HG03457 (cell line): ENCODE measurements at regions not wholly inside any gene's neighbourhood (a gene's known extent, or its start where the extent isn't known, plus 50 kb on each side); places are given as distances from the start of the nearest gene placed in this dataset.
A peak's percentile ranks its signal among the peaks of the same experiment; 100 is the strongest.
"Not testable (repeated sequence)": the region's sequence is repeated elsewhere in the genome, so short reads cannot be mapped to it uniquely, and the experiment has no call there.

ENCODE experiments used
- ATAC-seq: cut with Tn5 transposase; IDR thresholded peaks from one replicate; pipeline ENCODE4 v1.9.1; 2021; ENCODE audit warnings: moderate number of reproducible peaks; ENCODE audit not compliant: unreplicated experiment

DNA sequence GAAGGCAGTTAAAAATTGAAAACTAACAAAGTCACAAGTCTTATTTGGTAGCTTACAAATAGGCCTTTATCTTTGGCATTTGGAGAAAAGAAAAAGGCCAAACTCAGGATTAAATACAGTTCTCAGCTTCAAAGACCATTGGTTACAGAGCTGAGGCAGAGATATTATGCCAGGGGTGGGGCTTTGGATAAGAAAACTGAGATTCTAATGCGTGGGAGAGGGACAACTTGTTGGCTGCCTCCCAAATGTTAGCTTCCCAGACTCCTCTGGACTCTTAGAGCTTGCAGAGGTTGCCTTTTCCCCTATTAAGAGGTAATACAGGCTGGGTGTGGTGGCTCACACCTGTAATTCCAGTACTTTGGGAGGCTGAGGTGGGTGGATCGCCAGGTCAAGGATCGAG, 231.8 kb downstream of the SQOR start:
- no peak for ATAC-seq

DNA sequence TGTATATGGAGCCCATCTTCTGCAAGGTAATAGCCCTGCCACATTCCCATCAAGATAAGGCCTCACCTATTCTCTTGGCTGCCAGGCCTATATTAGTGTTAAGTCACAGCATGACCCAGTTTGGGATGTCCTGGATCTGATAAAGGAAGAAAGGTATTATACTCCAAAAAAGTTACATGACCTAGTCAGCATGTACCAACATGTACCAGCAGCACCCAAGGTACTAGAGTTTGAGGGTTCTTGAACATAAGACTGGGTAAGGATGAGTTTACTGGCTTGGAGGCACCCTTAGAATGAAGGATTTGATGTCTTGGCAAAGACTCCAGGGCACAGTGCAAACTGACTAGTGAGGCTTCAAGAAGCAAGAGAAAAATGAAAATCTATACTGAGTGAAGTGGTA, 232.5 kb downstream of the SQOR start:
- ATAC-seq, result no peak

DNA sequence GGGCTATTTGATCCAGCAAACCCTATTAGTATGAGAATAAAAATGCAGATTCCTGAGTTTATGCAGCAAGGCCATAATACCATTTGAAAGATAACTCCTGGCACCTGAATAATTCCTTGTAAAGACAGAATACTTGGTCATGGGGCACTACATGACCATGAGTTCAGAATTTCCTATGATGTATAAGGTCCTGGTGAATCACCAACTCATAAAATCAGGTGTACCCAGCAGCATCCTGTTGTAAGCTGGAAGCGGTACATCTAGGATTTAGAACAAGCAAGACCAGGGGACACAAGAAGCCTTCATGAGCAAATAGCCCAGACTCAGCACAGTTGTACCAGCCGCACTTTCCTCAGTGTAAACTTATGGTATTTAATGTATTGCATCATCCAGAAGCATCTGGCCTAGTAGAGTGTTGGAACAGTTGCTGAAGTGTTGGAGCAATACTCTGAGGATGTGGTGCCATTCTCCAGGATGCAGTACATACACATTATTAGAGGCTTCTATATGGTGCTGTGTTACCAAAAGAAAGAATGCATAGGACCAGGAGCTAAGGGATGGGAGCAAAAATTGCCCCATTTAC, 233.4 kb downstream of the SQOR start:
- no peak for ATAC-seq

DNA sequence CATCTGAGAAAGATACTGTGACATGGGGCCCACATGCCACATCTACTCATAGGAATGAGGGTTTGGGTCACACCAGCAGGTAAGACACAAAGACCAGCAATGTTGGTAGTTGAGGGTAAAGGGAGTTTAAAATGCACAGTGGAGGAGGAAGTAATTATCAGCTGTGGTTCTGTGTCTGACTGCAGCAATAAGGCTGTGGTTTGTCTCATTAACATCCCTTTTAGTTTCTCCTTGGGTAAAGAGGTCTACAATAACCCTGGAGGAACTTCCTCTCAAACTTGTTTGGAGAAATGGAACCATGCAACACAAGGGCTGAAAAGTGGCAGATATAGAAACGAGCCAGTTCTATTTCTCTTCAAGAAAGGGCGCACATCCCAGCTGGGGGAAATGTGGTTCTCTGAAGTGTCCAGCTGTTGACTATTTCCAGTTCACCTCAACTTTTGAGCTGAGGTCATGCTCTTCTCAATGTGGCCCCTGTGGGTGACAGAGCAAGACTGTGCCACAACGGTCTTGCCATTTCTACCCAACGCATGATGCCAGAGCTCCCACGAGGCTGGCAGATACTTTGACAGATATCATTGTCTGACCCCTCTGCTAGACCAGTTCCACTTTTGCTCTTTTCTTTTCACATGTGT, 234.3 kb downstream of the SQOR start:
- ATAC-seq, result peak; percentile 57

DNA sequence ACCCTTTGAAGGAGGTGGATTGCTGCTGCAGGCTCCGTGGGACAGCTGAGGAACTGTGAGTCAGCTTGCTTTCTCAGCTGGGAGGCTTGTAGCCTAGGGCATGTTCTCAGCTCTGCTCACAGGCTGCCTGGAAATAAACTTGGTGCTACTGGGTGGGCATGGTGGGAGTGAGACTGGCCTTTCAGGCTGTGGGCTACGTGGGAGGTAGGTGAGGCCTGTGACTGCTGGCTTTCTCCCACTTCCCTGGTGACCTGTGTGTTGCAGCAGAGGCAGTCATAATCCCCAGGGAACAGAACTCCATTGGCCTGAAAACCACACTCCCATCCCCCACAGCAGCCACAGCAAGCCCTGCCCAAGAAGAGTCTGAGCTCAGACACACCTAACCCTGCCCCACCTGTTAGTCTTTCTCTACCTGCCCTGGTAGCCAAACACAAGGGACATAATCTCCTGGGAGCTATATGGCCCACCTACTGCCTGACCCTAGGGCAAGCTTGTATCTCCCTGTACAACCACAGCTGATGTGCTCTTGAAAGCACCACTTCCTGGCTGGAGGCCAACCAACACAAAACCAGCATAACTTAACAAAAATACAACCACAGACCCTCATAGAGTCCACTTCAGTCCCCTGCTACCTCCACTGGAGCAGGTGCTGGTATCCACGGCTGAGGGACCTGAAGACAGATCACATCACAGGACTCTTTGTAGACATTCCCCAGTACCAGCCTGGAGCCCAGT, 236.5 kb downstream of the SQOR start:
- no peak for ATAC-seq

DNA sequence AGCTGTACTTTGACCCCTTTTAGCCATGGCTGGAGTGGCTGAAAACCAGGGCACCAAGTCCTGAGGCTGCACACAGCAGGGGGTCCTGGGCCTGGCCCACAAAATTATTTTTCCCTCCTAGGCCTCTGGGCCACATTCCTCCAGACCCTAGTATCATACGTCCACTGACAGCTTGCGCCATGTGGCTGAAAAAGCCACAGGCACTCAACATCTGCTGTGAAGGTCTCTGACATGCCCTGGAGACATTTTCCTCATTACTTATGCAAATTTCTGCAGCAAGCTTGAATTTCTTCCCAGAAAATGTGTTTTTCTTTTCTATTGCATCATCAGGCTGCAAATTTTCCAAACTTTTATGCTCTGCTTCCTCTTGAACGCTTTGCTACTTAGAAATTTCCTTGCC, 239.0 kb downstream of the SQOR start:
- no peak for ATAC-seq

DNA sequence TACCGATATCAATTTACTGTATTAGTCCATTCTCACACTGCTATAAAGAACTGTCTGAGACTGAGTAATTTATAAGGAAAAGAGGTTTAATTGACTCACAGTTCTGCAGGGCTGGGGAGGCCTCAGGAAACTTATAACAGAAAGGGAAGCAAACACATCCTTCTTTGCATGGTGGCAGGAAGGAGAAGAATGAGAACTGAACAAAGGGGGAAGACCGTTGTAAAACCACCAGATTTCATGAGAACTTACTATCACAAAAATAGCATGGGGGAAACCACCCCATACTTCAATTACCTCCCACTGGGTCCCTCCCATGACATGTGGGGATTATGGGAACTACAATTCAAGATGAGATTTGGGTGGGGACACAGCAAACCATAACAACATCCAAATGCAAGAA, 239.7 kb downstream of the SQOR start:
- not testable (repeated sequence) for ATAC-seq

DNA sequence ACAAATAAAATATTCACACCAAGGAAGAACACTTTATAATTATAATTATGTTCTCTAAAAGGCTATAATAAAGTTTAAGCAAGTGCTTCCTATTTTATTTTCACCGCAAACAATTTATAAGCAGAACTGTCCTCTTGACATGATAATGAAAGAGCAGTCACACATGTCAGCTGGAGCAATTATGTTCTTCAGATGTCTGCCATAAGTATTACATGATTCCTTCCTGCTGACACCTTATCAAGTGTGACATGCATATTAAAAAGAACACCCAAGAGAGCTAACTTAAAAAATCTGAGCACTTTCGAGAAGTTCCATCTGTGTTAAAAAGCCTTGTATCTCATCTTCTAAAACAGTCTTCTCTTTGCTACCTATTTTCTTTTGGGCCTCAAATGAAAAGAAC, 249.5 kb downstream of the SQOR start:
- no peak for ATAC-seq

DNA sequence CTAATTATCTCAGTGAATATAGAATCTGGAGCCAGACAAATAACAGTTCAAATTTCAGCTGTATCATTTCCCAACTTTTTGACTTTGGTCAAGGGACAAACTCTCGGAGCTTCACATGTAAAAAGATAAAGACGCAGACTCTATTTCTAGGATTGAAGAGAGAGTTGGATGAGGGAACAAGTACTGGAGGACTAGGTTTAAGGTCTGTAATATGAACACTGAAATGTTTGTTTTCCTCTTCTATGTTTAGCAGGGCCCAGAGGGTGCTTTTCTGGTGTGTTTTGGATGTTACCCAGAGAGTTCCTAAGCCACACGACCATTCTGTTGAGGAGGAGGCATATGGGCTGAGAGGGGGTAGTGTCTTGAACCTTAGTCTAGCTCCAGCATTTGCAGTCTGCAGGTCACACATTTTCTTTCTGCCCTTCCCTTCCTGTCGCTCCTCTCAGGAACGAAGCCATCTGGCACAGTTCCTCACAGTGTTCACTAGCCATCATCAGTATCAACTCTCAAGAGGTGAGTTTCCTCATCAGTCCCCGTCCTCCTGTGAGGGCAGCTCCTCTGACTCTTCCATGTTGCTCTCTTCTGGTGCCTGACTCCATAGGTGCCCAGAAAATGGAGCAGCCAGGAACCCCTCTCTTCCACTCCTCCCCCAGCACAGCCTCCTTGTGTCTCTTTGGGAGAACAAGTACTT, 250.1 kb downstream of the SQOR start:
- ATAC-seq, result no peak

DNA sequence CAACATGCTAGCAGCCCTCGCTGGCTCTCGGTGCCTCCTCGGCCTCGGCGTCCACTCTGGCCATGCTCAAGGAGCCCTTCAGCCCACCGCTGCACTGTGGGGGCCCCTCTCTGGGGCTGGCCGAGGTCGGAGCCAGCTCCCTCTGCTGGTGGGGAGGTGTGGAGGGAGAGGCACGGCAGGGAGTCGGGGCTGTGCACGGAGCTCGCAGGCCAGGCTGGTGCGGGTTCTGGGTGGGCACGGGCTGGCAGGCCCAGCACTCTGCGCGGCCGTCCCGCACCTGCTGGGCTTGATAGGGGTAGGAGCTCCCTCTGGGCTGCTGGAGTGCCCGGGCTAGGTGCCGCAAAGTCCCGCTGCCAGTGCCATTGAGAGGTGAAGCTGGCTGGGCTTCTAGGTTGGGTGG, 251.0 kb downstream of the SQOR start:
- ATAC-seq, result no peak

DNA sequence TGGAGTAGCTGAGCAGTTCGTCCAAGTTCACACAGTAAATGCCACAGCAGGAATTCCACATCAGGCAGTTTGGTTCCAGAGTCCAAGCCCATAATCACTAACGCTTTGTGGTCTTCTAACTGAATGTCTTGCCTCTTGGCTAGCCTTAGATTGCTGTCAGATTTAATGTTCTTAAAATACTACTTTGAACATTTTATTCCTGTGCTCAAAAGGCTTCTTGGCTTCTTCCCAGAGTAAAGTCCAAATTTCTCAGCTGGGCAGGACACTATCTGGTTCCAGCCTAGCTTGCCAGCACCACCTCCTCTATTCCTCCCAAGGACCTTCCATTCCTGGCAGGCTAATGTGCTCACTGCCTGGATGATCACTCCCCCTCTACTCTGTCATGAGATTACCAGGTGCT, 256.9 kb downstream of the SQOR start:
- no peak for ATAC-seq

DNA sequence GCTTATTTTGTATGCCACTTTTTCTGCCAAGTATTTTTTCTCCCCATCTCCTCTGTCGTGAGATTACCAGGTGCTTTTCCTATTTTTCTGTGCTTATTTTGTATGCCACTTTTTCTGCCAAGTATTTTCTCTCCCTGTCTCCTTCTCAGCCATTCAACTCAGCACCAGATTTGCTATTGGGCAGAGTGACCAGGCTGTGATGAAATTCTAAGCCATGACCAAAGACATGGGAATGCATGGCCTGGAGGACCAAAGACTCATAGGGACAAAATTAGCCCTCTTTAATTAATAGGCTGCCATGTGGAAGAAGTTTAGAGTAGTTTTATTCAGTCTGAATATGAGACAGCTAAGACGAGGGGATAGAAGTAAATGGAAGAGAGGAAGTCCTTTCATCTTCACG, 257.4 kb downstream of the SQOR start:
- no peak for ATAC-seq

DNA sequence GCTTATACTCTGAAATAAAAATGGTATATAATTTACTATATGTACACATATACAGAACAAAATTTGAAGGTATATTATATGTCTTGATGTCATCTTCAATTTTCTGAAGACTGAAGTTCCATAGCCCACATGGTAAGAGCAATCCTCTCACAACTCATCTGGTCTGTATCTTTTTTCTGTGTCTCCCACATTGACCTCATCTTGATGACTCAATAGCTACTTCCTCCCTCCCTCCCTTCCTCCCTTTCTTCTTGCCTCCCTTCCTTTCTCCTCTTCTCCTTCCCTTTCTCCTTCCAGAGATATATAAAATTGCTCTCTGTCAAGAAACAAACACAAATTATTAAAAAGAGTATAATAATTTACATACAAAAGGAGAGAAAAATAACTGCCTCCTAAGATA, 268.5 kb downstream of the SQOR start:
- no peak for ATAC-seq

DNA sequence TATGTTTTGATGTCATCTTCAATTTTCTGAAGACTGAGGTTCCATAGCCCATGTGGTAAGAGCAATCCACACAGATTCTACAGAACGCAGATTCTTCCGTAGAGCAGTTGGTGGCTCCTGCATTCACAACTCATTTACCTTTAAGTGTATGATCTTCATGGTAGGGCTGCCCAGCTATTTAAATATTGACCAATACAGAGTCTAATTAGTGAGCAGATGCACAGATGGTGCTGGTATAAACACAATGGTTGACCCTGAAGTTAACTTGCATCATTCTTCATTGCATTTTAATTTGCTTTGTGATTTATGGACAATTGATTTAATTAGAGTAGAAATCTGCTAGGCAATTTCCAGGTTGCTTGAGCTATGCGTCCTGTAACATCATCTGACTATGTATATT, 269.2 kb downstream of the SQOR start:
- ATAC-seq, result no peak

DNA sequence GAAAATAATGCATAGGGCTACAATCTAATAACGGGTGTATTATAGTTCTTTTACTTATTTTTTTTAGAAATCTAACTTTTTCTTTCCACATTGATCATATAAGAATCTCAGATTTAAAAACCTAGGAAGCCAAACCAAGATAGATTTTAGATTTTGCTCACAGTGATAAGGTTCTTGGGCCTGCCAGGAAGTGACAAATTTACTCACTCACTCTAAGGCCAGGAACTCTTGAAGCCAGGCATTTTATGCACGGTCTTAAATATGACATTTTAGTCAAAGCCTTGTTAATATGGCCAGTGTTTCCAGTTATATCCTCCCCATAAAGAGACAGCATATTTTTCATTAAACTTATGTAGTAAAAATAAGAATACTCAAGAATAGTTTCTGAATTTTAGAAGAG, 271.4 kb downstream of the SQOR start:
- no peak for ATAC-seq

DNA sequence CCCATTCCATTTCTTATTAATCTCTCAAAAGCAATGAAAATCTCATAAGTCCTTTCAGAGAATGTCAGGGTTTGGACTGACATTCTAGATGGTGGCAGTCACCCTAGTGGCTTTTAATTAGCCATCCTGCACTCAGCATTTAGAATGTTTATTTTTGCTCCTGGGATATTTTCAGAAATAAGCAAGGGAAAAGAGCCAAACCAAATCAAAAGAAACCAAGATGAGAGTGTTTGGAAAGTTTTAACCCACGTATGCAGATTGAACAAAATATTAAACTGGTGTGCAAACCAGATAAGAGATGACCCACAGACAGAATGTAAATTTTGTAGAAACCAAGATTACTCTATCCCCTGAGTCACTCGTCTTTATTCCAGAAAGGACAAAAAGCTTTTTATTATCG, 275.8 kb downstream of the SQOR start:
- no peak for ATAC-seq

DNA sequence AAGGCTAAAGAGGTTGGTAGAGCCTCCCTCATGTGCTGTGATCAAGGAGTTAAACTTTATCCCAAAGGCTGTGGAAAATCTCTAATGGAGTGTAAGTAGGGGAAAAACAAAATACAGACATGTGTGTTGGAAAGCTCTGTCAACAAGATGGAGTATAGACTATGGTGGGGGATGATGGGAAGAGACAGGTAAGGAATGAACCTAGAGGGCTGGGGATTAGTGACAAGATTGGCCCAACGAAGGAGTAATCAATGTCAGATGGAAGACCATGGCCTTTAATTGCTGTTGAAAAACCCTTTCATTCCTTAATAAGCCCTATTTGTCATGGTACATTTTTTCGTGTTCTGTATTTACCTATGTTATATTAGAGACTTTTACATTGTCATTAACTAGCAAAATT, 278.6 kb downstream of the SQOR start:
- ATAC-seq, result no peak

DNA sequence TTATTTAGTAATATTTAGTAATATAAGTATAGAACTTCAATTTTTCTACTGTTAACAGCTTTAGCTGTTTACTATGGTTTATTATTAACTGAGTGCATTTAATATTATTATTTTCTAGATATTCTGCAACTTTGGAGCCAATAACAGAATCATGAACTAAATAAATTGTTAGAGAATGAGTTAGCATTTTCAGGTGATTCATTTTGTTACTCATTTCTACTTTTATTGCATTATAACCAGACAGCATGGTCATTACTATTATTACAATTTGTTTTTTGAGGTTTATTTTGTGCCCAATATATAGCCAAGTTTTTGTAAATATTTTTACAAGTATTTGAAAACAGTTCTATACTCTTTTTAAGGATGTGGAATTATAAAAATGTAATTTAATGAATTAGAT, 279.6 kb downstream of the SQOR start:
- ATAC-seq, result no peak

DNA sequence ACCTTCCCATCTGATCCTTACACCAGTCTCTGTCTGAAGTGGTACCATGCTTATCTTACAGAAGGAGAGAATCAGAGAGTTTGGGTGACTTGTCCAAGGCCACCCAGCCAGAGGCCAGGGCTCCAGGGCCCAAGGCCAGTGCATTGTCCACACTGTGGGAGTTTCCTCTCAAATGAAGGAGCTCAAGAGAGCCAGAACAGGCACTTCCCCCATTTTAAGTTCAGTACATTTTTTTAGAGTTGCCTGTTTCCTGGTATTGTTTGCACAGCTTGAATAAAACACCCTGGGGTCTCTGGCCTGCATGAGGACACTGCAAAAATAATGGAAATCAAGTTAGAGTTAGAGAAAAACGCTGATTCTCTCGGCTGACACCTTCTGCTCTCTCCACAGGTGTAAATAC, 284.0 kb downstream of the SQOR start:
- no peak for ATAC-seq

DNA sequence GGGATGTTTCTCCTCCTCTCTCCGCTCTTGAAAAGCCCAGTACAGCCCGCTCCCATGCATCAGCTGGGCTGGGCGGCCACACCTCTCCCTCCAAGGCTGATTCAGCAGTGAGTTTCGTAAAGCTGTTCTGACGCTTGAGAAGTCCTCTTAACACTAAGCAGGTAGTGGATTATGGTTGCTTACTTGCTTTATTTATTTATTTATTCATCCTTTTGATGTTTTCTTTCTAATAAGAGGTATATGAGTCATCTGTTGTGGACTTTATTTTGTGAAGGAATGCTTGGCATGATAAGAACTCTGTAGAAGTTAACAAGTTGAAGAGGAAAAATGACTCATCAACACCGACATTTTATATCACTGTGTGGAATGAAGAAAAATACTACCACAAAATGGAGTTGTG, 285.0 kb downstream of the SQOR start:
- ATAC-seq, result no peak

DNA sequence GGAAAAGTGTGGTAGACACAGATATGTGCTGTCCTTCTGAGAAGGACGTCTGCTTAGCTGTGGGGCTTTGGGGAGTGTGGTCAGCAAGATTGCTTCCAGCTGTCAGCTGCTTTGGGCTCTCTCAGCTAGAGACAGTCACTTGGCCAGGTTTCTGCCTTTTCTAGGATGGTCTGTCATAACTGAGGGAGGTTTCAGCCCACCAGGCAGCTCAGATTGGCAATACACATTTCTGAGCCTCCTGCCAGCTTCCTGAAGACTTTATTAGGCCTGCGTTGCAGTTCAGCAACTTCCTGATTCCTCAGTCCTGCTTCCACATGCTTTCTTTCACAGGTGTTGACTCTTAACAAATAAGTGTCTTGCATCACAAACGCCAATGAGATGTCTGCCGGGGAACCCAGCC, 286.5 kb downstream of the SQOR start:
- ATAC-seq, result no peak

DNA sequence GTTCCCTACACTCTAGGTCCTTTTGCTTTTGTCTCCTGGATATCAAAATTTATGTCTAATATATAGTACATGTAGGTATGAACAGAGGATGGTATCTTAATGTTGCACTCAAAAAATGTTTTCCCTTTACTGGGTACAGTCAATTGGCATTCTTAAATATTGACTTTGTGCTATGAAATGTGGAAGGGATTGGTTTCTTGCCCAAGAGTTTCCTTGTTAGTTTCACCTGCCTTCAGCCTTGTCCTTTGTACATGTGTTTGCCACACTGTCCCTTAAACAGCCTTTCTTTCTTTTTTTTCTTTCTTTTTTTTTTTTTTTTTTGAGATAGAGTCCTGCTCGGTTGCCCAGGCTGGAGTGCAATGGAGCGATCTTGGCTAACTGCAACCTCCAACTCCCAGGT, 287.1 kb downstream of the SQOR start:
- ATAC-seq, result no peak
